Chondrocyte (in vitro differentiated cells): ENCODE measurements at regions not wholly inside any gene's neighbourhood (a gene's known extent, or its start where the extent isn't known, plus 50 kb on each side); places are given as distances from the start of the nearest gene placed in this dataset.

Experiments used
- DNase-seq: peaks from one replicate; pipeline ENCODE4 v3.0.0; 2021; ENCODE audit warnings: mixed read lengths, low spot score
- H3K27ac Mint-ChIP-seq: one replicate; pipeline ENCODE4 v1.8.0; 2021; ENCODE audit warnings: mild to moderate bottlenecking, moderate library complexity, mixed read lengths; ENCODE audit not compliant: unreplicated experiment
- H3K27me3 Mint-ChIP-seq: 2 replicates; pipeline ENCODE4 v1.8.0; 2021; ENCODE audit warnings: low read depth, mixed read lengths
- H3K36me3 Mint-ChIP-seq: 2 replicates; pipeline ENCODE4 v1.8.0; 2021; ENCODE audit warnings: low read depth, mixed read lengths
- H3K4me1 Mint-ChIP-seq: 2 replicates; pipeline ENCODE4 v1.8.0; 2021; ENCODE audit warnings: low read depth, mild to moderate bottlenecking, mixed read lengths
- H3K4me3 Mint-ChIP-seq: one replicate; pipeline ENCODE4 v1.8.0; 2021; ENCODE audit warnings: mild to moderate bottlenecking, moderate library complexity, mixed read lengths; ENCODE audit not compliant: unreplicated experiment
- H3K9me3 Mint-ChIP-seq: 2 replicates; pipeline ENCODE4 v1.8.0; 2021; ENCODE audit warnings: low read depth, mixed read lengths
- TF ChIP-seq, protein P1 (sequence below): fragments of 200-600 bp; sonication (generic); IDR thresholded peaks from 2 replicates; pipeline ENCODE4 v1.5.0; 2021; ENCODE audit warnings: antibody characterized with exemption, mild to moderate bottlenecking, moderate library complexity

DNA sequence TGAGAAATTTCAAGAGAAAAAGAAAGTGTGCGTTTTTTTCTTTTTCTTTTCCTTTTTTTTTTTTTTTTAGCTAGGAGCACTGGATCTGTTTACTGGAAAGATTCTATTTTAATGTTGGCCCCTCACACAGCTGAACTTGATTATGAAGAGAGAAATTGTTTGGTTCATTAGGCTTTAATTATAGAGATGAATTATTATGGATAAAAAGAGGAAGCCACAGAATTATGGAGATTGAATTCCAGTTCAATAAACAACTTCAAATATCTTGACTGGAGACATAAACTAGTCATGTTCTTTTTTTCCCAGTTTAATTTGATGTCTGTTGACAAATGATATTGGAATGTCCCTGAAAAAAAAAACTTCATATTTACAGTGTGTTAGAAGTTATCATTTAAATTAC lies 152.0 kb upstream of the HS3ST3A1 start:
- Mint-ChIP-seq H3K4me1 (no peaks in the 10 kb centered on the region), H3K27me3 (no peaks in the 10 kb centered on the region), H3K36me3 (no peaks in the 10 kb centered on the region), H3K4me3 (no peak overlapping the region), H3K9me3 (no peaks in the 10 kb centered on the region), H3K27ac (no peak overlapping the region)
- DNase-seq = no peak
- TF ChIP-seq, protein P1, sequence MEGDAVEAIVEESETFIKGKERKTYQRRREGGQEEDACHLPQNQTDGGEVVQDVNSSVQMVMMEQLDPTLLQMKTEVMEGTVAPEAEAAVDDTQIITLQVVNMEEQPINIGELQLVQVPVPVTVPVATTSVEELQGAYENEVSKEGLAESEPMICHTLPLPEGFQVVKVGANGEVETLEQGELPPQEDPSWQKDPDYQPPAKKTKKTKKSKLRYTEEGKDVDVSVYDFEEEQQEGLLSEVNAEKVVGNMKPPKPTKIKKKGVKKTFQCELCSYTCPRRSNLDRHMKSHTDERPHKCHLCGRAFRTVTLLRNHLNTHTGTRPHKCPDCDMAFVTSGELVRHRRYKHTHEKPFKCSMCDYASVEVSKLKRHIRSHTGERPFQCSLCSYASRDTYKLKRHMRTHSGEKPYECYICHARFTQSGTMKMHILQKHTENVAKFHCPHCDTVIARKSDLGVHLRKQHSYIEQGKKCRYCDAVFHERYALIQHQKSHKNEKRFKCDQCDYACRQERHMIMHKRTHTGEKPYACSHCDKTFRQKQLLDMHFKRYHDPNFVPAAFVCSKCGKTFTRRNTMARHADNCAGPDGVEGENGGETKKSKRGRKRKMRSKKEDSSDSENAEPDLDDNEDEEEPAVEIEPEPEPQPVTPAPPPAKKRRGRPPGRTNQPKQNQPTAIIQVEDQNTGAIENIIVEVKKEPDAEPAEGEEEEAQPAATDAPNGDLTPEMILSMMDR = no peak

DNA sequence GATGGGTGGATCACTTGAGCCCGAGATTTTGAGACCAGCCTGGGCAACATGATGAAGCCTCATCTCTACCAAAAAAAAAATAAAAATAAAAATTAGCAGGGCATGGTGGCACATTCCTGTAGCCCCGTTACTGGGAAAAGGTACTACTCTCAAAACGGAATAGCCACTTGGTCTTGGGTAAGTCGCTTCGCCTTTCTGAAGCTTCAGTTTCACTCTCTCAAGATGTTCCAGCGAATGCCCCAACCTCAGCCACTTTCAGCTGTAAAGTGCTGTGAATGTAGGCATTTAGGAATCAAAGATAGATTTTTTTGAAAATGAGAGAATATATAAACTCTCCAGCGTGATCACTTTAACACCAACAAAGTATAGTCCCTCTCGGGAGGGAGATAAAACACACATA lies 154.1 kb upstream of the HS3ST3A1 start:
- H3K27me3 Mint-ChIP-seq = no peaks in the 10 kb centered on the region
- TF ChIP-seq, protein P1 = no peak
- DNase-seq = no peak
- no peaks in the 10 kb centered on the region for H3K9me3 Mint-ChIP-seq
- H3K27ac Mint-ChIP-seq = no peak overlapping the region
- H3K36me3 Mint-ChIP-seq = no peaks in the 10 kb centered on the region
- H3K4me1 Mint-ChIP-seq = no peaks in the 10 kb centered on the region
- no peak overlapping the region for H3K4me3 Mint-ChIP-seq

DNA sequence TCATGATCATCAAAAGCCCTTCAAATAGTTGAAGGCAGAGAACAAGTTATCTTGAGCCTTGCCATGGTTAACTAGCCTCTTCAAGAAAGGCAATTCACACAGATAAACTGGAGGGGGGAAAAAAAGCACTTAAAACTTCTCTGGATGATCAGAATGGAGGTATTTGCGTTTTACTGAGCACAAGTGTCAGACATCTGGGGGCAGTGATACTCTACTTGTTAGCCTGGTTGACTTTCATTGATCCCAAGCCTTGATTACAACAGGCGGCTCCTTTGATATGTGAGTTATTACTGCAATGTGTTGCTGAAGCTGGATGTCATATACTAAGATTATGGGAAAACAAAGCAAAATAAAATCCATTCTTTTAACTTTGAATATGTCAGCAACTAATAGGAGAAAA lies 155.0 kb upstream of the HS3ST3A1 start:
- Mint-ChIP-seq H3K36me3 (no peaks in the 10 kb centered on the region), H3K27ac (no peak overlapping the region), H3K9me3 (no peaks in the 10 kb centered on the region), H3K27me3 (no peaks in the 10 kb centered on the region), H3K4me1 (no peaks in the 10 kb centered on the region), H3K4me3 (no peak overlapping the region)
- no peak for DNase-seq
- TF ChIP-seq, protein P1 = no peak

DNA sequence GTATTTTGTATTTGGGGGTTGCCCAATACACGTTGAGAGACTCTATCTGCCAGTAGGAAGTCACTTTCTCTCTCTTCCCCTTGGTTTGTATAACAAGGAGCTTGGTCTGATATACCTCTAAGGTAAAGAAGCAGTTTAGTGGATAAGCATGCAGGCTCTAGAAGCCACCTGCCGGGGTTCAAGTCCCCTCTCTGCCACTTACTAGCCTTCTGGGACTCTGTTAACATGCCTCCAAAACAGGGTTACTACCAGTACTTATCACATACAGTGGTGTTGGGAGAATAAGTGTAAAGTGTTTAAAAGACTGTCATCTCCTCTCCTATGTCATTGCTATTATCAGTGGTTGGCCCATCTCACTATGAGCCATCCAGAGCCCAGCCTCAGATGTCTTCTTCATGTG lies 156.1 kb upstream of the HS3ST3A1 start:
- Mint-ChIP-seq H3K4me3 (no peak overlapping the region), H3K4me1 (no peaks in the 10 kb centered on the region), H3K36me3 (no peaks in the 10 kb centered on the region), H3K27ac (no peak overlapping the region), H3K27me3 (no peaks in the 10 kb centered on the region), H3K9me3 (no peaks in the 10 kb centered on the region)
- no peak for DNase-seq
- TF ChIP-seq, protein P1 = no peak

DNA sequence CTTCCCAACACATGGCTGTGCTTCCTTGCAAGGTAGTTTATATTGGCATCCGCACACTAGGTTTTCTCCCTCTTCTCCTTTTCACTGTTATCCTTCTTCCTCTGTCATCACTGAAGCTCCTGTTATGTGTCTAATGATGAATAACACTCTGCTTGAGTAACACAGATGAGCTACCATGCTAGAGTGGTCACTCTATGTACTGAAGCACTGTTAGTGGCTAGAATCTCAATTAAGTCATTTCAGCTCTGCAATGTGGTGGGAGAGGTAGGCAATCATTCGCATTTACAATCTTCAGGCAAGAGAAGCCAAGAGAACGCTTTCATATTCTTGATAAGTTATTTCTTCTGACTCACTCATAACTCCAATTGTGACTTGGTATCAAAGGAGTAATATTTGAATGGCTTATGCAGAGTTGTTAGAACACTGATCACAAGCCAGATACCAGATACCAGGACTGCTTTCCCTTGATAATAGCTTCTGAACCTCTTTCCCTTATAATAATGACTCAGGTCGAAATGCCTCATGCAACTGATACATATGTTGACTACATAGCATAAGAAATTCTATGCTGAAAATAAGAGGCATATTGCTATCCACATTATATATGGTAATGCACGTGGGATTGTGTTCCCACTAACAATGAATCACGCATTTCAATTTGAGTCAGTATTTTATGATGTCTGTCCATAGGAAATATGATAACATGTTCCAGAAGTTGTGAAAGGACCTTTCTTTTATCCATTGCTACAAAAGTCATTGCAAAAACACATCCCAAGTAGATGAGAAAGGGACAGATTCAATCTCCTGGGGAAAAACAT lies 158.0 kb upstream of the HS3ST3A1 start:
- Mint-ChIP-seq H3K4me3 (no peak overlapping the region), H3K36me3 (no peaks in the 10 kb centered on the region), H3K27ac (no peak overlapping the region)

More for the DNA sequence above, 158.0 kb upstream of the HS3ST3A1 start:
- TF ChIP-seq, protein P1 = no peak
- H3K9me3 Mint-ChIP-seq = no peaks in the 10 kb centered on the region
- DNase-seq = no peak
- H3K27me3 Mint-ChIP-seq = no peaks in the 10 kb centered on the region
- no peaks in the 10 kb centered on the region for H3K4me1 Mint-ChIP-seq
